BLaER1 (cell line): ENCODE measurements at regions not wholly inside any gene's neighbourhood (a gene's known extent, or its start where the extent isn't known, plus 50 kb on each side); places are given as distances from the start of the nearest gene placed in this dataset.

Source experiments
- H3K27ac ChIP-seq: shearing (Covaris generic); formaldehyde crosslinking; 2 replicates; pipeline ENCODE4 v1.8.1; 2022
- H3K27me3 ChIP-seq: shearing (Covaris generic); formaldehyde crosslinking; 2 replicates; pipeline ENCODE4 v1.8.1; 2022
- H3K36me3 ChIP-seq: shearing (Covaris generic); formaldehyde crosslinking; 2 replicates; pipeline ENCODE4 v1.8.1; 2022
- H3K4me1 ChIP-seq: shearing (Covaris generic); formaldehyde crosslinking; 2 replicates; pipeline ENCODE4 v1.8.1; 2022
- H3K4me2 ChIP-seq: shearing (Covaris generic); formaldehyde crosslinking; 2 replicates; pipeline ENCODE4 v1.8.1; 2022
- H3K4me3 ChIP-seq: shearing (Covaris generic); formaldehyde crosslinking; 2 replicates; pipeline ENCODE4 v1.8.1; 2022
- H3K9ac ChIP-seq: shearing (Covaris generic); formaldehyde crosslinking; 2 replicates; pipeline ENCODE4 v1.8.1; 2022
- H3K9me3 ChIP-seq: shearing (Covaris generic); formaldehyde crosslinking; 2 replicates; pipeline ENCODE4 v1.8.1; 2022
- H4K20me1 ChIP-seq: shearing (Covaris generic); formaldehyde crosslinking; 2 replicates; pipeline ENCODE4 v1.8.1; 2022
- Cebpa-rat ChIP-seq: shearing (Covaris generic); IDR thresholded peaks from 2 replicates; pipeline ENCODE4 v1.8.1; 2022

DNA sequence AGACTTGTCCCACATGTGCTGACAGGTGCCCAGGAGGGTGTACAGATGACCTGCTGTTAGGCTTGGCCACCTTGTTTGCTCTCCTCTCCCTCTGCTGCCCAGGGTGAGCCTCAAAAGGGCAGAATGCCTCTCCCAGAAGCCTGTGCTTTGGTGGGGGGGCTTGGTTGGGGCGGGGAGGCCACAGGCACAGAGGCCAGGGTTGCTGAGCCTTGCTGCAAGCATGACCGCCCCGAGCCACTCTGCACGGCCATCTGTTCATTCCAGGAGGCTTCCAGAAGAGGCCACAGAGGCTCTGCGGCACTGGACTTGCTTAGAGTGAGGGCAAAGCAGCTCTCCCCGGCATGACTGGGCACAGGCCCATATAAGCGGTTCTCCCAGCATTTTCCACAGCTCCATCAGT is 190.8 kb downstream of the GLRX3 start:
- Histone ChIP-seq H3K36me3 (no peaks in the 10 kb centered on the region), H3K4me2 (no peak overlapping the region), H3K4me1 (no peaks in the 10 kb centered on the region), H3K9me3 (peaks cover 10% of the 10 kb centered on the region; the same call in 1 of the 2 replicates), H3K9ac (no peak overlapping the region), H3K27ac (no peak overlapping the region), H3K27me3 (no peaks in the 10 kb centered on the region), H4K20me1 (no peaks in the 10 kb centered on the region), H3K4me3 (no peak overlapping the region)
- TF ChIP-seq Cebpa-rat, result no peak

DNA sequence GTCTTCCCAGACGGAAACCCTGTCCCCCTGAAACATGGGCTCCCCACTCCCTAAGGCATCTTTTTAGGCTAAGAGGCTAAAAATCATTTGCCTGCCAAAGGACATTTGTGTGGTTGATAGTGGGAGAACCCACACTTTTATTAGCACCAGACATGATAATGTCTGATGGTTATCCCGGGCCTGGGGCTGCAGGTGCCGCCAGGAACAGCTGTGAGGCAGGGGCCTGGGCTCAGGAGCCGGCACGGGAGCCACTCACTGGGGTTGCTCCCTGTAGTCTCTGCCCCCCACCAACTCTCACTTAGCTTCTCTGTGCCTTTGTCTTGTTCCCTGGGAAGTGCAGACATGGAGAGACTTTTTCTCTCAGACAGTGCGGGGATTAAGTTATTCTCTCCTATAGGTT is 193.6 kb downstream of the GLRX3 start:
- no peak for TF ChIP-seq Cebpa-rat
- no peaks in the 10 kb centered on the region for H3K27me3 ChIP-seq
- H3K4me3 ChIP-seq, result no peak overlapping the region
- no peaks in the 10 kb centered on the region for H3K4me1 ChIP-seq
- H3K27ac ChIP-seq, result no peak overlapping the region
- no peaks in the 10 kb centered on the region for H4K20me1 ChIP-seq
- no peak overlapping the region for H3K4me2 ChIP-seq
- no peak overlapping the region for H3K9ac ChIP-seq
- peaks cover 10% of the 10 kb centered on the region; the same call in 1 of the 2 replicates for H3K9me3 ChIP-seq
- no peaks in the 10 kb centered on the region for H3K36me3 ChIP-seq

DNA sequence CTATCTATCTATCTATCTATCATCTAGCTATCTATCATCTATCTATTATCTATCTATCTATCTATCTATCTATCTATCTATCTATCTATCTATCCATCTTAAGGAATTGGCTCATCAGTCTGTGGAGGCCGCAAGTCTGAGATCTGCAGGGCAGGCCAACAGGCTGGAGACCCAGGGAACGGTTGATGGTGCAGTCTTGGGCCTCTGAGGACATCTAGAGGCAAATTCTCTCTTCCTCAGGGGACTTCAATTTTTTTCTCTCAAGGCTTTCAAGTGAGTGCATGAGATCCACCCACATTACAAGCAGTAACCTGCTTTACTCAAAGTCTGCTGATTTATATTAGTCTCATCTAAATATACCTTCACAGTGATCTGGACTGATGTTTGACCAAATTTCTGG is 197.0 kb downstream of the GLRX3 start:
- peaks cover 6% of the 10 kb centered on the region; the same call in 1 of the 2 replicates for H3K4me1 ChIP-seq
- TF ChIP-seq Cebpa-rat, result no peak
- H3K36me3 ChIP-seq, result no peaks in the 10 kb centered on the region
- H3K9me3 ChIP-seq, result no peaks in the 10 kb centered on the region
- H3K9ac ChIP-seq, result no peak overlapping the region
- H3K4me3 ChIP-seq, result no peak overlapping the region
- H3K4me2 ChIP-seq, result no peak overlapping the region
- no peaks in the 10 kb centered on the region for H4K20me1 ChIP-seq
- H3K27ac ChIP-seq, result no peak overlapping the region
- no peaks in the 10 kb centered on the region for H3K27me3 ChIP-seq

DNA sequence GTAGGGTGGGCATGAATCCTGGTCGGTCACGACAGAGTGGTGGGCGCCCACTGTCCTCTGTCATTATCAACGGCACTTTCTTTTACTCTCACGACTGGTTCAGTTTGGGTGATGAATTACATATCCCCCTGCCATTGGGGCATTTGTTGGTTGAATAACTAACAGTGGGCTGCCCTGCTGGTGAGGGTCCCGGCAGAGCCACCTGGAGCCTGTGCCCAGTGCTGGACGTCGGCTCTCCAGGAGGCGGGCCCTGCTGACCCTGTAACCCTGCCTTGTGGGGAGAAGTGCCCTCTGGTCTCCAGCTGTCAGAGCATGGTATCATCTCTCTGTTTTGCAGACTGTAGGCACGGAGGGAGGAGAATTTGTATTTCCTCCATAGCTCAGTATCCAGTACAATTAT is 199.1 kb downstream of the GLRX3 start:
- Histone ChIP-seq H4K20me1 (no peaks in the 10 kb centered on the region), H3K9ac (no peak overlapping the region), H3K36me3 (no peaks in the 10 kb centered on the region), H3K27me3 (no peaks in the 10 kb centered on the region), H3K27ac (no peak overlapping the region), H3K4me1 (peaks cover 6% of the 10 kb centered on the region; the same call in 1 of the 2 replicates), H3K4me3 (no peak overlapping the region), H3K4me2 (no peak overlapping the region), H3K9me3 (no peaks in the 10 kb centered on the region)
- TF ChIP-seq Cebpa-rat, result no peak

DNA sequence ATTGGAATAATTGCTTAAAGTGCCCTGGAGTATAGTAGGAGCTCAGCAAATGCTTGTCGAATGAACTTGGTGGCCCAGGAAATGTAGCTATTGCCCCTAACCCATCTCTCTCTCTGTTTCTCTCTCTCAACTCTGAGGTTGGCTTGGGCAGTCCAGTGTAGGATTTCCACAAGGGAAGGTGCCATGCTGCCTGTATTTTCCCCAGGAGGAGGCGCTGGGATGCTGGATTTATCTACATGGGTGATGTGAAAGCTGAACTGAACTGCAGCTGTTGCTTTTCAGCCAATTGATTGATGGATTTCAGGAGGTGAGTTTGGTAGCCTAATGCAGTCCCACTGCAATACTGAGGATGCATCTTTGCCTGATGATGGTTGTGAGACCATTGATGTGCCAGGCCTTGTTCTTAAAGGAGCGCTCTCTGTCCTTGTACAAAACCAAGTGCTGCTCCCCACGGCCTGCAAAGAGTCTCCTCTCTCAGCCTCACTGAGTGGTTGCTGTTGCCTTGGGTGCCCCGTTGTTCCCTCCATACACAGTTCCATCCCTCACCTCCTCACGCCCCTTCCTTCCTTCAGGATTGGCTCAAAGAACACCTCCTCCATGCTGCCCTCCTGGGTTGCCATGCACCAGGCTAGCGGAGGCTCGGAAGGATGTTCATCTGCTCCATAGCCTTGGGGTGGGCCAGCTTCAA is 200.6 kb downstream of the GLRX3 start:
- no peak overlapping the region for H3K4me2 ChIP-seq
- TF ChIP-seq Cebpa-rat, result no peak
- H3K4me3 ChIP-seq, result no peak overlapping the region
- H3K4me1 ChIP-seq, result peaks cover 6% of the 10 kb centered on the region; the same call in 1 of the 2 replicates
- H3K9ac ChIP-seq, result no peak overlapping the region
- H4K20me1 ChIP-seq, result no peaks in the 10 kb centered on the region
- no peaks in the 10 kb centered on the region for H3K27me3 ChIP-seq
- no peak overlapping the region for H3K27ac ChIP-seq
- H3K9me3 ChIP-seq, result no peaks in the 10 kb centered on the region
- no peaks in the 10 kb centered on the region for H3K36me3 ChIP-seq

DNA sequence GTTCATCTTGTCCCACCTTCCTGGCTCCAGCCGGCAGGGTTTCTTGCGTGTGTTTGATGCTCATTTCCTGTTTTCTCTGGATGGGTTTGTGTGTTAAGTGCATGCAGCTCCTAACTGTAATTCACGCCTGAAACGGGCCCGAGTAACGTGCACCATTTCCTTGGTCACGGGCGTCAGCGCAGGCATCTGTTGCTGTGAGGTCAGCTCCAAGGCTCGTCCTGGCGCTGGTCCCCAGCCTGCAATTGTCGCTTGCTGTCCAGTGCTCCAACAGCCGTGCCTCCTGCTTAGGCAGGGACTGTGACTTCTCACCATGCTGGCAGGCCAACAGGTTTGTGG is 201.1 kb downstream of the GLRX3 start:
- peaks cover 6% of the 10 kb centered on the region; the same call in 1 of the 2 replicates for H3K4me1 ChIP-seq
- H3K27me3 ChIP-seq, result no peaks in the 10 kb centered on the region
- H3K9me3 ChIP-seq, result no peaks in the 10 kb centered on the region
- no peaks in the 10 kb centered on the region for H3K36me3 ChIP-seq
- no peaks in the 10 kb centered on the region for H4K20me1 ChIP-seq
- TF ChIP-seq Cebpa-rat, result no peak
- no peak overlapping the region for H3K4me3 ChIP-seq
- H3K27ac ChIP-seq, result no peak overlapping the region
- no peak overlapping the region for H3K9ac ChIP-seq
- no peak overlapping the region for H3K4me2 ChIP-seq

DNA sequence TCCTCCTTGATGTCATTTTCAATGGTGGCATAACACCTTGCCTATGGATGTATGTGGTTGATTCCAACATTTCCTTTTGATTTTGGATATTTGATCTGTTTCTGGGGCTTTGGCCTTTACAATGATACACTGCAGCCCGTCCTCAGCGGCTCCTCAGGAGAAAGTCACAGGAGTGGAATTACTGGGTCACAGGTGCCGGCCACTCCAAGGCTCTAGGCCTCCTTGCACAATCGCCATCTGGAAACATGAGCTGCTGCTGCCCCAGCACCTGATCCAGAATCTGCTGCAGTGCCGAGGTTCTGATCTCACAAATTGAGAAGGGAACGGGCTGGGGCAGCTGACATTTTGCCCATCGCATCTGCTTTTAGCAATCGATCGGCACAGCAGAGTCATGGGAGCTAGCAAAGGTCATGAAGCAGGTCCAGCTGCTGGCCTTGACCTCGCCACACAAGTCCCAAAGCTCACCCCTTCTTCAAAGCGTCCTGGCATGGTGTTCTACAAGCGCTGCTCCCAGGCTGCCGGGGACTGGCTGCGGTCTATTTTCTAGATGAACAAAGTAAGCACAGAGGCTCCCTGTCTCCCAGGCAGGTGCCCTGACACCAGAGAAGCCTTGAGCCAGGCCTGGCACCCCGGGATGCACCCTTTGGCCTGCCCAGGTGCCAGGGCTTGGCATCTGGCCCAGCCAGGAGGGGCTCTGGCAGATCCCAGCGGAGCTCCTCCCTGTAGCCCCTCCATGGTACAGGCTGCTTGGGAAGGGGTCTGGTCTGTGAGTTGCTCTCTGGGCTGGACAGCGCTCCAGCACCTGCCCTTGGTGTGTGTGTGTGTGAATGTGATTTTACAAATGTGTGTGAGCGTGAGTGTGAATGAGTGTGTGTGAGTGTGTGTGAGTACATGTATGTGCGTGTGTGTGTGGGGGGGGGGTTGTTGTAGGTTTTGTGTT is 201.8 kb downstream of the GLRX3 start:
- no peak overlapping the region for H3K4me2 ChIP-seq
- H3K27ac ChIP-seq, result no peak overlapping the region
- no peaks in the 10 kb centered on the region for H3K27me3 ChIP-seq
- H3K4me3 ChIP-seq, result no peak overlapping the region
- TF ChIP-seq Cebpa-rat, result no peak
- peaks cover 6% of the 10 kb centered on the region; the same call in 1 of the 2 replicates for H3K4me1 ChIP-seq
- H3K9ac ChIP-seq, result no peak overlapping the region
- no peaks in the 10 kb centered on the region for H4K20me1 ChIP-seq
- H3K36me3 ChIP-seq, result no peaks in the 10 kb centered on the region
- no peaks in the 10 kb centered on the region for H3K9me3 ChIP-seq

DNA sequence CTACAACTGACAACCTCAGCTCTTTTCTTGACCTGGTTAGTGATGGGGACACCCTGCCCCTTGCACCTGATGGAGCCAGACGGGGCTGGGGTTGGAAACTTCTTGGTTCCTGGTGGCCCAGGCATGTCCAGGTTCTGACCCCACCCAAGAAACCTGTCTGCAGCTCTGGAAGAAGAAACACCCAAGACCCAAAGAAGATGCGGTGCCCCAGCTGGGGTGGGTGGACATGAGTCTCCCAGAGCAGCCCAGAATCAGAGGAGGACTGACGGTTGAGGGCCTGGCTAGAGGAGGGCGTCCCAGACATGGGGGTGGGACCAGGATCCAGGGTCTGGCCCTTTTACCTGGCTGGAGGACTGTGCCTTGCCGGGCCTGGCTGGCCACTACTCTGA is 202.4 kb downstream of the GLRX3 start:
- no peak for TF ChIP-seq Cebpa-rat
- Histone ChIP-seq H3K9me3 (no peaks in the 10 kb centered on the region), H4K20me1 (no peaks in the 10 kb centered on the region), H3K27ac (no peak overlapping the region), H3K36me3 (no peaks in the 10 kb centered on the region), H3K9ac (no peak overlapping the region), H3K4me1 (peaks cover 6% of the 10 kb centered on the region; the same call in 1 of the 2 replicates), H3K4me2 (no peak overlapping the region), H3K4me3 (no peak overlapping the region), H3K27me3 (no peaks in the 10 kb centered on the region)

DNA sequence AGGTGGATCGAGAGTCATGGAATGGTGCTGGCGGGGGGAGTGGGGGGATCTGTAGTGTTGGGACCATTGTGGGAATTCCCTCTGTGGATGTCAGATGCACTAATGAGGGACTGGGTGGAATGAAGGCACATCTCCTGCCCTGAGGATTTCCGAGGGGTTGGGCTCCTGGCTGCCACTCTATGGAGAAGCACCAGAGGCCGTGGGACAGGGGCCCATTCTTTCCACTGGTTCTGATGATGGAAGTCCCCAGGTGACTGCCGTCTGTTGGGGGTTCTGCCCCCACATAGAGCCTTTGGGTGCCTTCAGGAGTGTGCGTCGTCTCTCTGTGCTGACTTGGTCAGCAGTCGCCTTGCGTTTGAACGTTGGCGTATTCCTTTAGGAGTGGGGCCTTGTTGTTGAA is 202.9 kb downstream of the GLRX3 start:
- Histone ChIP-seq H3K27me3 (no peaks in the 10 kb centered on the region), H3K36me3 (no peaks in the 10 kb centered on the region), H3K27ac (no peak overlapping the region), H3K9ac (no peak overlapping the region), H4K20me1 (no peaks in the 10 kb centered on the region), H3K4me3 (no peak overlapping the region), H3K4me2 (no peak overlapping the region), H3K4me1 (peaks cover 6% of the 10 kb centered on the region; the same call in 1 of the 2 replicates), H3K9me3 (no peaks in the 10 kb centered on the region)
- no peak for TF ChIP-seq Cebpa-rat

DNA sequence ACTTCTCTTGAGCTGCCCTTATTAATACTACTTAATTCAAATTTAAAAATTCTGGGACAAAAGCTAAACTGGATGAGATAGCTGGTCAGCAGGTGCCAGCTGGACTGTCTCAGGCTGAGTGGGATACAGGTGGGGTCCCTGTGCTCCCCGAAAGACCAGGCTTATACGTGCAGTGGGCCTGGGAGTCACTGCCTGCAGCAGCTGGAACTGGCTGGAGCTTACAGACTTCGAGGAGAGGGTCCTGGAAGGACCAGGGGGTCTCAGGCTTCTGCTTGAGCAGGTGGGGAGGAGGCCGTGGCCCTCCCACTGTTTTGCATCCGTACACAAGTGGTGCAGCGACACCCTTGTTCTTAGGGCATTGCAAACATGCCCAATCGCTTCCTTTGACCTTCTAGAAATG is 203.7 kb downstream of the GLRX3 start:
- no peak overlapping the region for H3K9ac ChIP-seq
- H3K36me3 ChIP-seq, result no peaks in the 10 kb centered on the region
- no peaks in the 10 kb centered on the region for H3K9me3 ChIP-seq
- no peak overlapping the region for H3K27ac ChIP-seq
- TF ChIP-seq Cebpa-rat, result no peak
- H3K4me2 ChIP-seq, result no peak overlapping the region
- H3K4me3 ChIP-seq, result no peak overlapping the region
- no peaks in the 10 kb centered on the region for H4K20me1 ChIP-seq
- no peaks in the 10 kb centered on the region for H3K27me3 ChIP-seq
- H3K4me1 ChIP-seq, result peaks cover 6% of the 10 kb centered on the region; the same call in 1 of the 2 replicates
